GM19238 (cell line): ENCODE measurements at regions not wholly inside any gene's neighbourhood (a gene's known extent, or its start where the extent isn't known, plus 50 kb on each side); places are given as distances from the start of the nearest gene placed in this dataset.
A peak's percentile ranks its signal among the peaks of the same experiment; 100 is the strongest.

Experiments used
- DNase-seq: peaks from one replicate; pipeline ENCODE4 v3.0.0; 2011; ENCODE audit warnings: low spot score; ENCODE audit not compliant: insufficient read length

DNA sequence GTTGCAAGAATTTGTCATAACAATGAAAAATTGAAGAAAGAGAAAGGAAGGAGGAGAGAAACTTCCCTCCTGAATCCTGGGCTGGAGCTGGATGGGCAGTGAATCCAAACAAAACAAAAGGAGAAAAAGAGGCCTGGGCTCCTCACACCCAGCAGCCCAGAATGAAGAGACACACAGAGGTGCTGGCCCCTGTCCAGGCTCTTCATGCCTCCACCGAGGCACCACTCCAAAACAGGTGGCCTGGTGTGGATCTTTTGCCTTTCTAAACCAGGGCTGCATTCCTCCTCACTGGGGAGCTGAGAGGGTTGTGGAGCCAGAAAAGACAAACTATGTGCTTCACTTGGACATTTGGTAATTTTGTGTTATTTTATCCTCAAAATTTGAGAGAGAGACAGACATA, 76.0 kb downstream of the FAM124B start:
- DNase-seq: no peak

- DNase-seq: no peak
Measured at GRCh38 chr2:224324604-224325003, 77.3 kb downstream of the FAM124B start.

GRCh38 chr2:224320660-224321059, 81.2 kb downstream of the FAM124B start:
- no peak for DNase-seq

DNA sequence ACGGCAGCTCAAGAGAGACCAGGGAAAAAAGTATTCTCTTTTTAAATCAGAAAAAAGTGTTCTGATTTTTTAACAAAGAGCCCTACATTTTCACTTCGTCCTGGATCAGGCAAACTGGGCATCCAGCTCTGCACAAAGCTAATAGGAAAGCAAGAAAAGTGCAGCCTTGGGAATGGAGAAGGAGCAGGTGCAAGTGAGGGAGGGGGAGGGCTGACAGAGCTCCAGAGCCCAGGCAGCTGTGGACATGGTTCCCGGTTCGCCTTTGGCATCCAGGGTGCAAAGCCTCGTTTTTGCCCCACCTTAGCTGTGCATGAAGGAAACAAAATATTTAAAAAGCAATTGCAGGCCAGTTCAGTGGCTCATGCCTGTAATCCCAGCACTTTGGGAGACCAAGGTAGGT, 82.2 kb downstream of the FAM124B start:
- no peak for DNase-seq

DNA sequence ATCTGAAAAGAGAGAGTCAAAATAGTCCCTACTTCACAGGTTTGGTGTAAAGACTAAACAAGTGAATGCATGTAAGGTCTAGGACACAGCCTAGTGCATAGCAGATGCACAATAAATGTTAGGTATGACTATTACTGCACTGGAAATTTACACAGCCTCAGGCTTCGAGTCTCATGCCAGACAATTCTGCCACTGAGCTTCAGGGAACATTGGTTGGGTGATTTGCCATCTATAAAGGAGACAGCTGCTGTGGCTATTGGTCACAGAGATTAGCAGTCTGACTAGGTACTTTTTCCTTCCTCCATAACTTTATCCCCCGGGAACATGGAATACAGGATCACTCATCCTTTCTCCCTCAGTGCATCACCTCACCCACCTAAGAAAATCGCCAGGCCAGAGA, 89.2 kb downstream of the FAM124B start:
- DNase-seq: no peak

DNA sequence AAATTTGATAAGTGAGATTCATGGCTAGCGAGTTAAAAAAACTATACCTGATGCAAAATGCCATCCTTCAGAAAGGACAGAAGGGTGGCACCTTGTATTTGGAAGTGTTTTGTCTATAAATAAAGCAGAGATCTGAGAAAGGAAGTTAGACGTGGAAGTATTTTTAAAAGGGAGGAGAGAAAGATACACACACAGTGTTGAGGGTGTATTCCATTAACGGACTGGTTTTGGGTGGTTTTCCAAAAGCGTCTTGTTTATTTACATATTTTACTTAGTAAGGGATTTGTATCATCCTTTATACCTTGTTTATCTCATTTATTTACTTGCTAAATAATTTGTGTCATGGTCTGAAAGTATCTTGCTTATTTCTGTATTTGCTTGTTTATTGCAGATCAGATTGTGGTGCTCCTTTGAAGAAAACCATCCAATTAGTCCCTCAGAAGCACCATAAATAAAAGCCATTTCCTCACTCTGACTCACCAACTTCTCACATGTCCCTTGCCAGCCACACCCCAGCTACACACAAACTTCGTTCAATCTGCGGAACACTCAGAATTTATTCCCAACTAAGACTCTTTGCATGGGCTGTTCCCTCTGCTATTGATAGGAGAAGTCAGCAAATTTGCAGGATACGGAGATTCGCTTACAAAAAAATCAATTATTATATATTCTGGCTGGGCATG, 90.8 kb downstream of the FAM124B start:
- no peak for DNase-seq

DNA sequence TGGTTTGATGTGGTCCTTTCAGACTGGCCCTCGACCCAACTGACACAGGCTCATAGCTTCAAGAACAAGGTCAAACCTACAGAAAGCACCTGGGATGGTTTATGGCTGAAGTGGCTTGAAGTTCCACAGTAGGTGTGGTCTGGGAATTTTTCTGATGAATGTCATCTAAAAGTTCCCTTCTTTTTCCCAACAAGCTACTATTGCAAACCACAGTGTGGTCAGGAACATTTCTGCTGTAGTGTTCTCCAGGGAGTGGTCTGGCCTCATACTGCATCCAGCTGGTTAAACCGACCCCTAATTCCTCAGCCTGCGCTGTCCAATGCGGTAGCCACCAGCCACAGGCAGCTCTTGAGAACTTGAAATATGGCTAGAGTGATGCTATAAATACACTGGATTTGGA, 92.7 kb downstream of the FAM124B start:
- DNase-seq: no peak

DNA sequence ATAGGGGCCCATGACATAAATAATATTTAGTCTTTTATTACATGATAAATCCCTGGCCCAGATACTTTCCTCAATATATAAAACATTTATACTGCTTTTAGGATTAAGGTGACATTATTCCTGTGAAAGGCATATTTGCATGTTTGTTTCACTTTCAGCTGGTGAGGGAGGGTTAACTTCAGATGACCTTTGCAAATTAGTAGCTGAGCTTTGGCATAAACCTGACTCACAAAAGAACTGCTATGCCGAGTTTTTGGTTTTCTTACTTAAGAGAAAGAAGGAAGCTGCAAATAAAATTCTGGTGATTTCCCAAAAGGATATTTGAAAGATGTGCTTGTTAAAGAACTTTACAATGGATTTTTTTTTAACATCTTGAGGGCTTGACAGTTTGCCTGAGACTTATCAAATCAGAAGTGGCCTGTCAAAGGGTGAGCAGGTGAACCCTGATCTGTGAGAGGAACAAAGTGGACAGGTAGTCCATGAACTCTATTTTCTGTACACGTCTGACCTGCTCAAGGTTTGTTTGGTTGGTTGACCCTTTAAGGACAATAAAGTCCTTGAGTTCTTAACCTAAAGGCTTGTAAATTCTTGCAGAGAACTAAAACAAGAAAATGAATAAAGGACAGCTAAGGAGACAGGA, 93.5 kb downstream of the FAM124B start:
- peak; percentile 7 for DNase-seq

DNA sequence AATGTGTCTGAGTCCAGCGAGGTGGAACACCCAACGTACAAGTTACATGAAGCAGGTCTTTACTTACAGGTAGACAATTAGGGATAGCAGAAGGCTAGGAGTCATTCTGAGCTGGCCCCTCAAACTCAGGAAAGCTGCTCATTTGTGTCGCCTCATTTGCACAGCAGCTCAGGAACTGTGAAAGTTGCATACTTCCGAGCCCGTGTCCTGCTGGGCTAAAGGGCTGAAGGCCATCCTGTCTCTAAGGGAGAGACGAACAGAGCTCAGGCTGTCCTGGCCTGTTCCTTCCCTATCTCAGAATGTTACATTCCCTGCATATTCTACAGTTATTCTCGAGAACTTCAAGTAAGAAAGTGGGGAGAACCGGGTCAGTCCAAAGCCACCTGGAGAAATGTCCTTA, 99.0 kb downstream of the FAM124B start:
- no peak for DNase-seq

GRCh38 chr2:224293976-224294375, 107.9 kb downstream of the FAM124B start:
- DNase-seq: no peak

DNA sequence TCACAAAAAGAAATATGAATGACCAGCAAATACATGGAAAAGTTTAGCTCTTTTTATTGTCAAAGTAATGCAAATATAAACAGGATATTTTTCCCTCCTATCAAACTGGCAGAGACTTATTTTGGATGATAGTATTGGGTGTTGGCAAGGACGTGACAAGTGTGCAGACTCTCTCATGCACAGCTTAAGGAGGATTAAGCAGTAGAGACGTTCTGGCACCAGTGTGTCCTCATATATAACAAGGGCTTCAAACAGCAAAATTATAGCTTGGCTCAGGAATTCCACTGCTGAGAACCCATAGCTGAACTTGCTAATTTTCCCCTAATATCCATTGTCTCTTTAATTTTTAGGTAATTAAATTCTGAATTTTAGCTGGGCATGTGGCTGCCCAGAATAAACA, 114.4 kb downstream of the FAM124B start:
- DNase-seq: no peak

GRCh38 chr2:224286923-224287322, 115.0 kb downstream of the FAM124B start:
- DNase-seq: no peak

GRCh38 chr2:224284134-224284946, 117.6 kb downstream of the FAM124B start:
- DNase-seq: peak; percentile 1

DNA sequence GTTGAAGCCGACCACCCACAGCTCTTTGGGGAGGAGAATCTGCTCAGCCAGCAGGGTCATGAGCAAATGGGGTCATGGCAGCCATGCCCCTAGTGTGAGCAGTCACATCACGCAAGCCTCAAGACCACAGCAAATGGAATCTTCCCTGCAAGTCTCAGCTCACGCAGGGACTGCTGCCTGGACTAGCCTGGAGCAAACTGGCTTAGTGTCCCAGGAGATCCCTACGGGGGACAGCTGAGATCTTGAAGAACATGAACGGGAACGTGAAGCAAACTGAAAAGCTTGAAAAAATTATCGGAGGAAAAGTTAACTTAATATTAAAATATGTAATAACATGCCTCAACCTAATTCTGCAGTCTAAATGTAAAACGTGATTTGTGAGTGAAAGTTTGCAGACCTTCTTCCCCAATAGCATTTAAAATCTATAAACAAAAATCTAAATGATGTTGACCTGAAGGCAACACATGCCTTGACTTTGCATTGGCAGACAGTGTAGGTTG, 118.4 kb downstream of the FAM124B start:
- DNase-seq: no peak

- DNase-seq: no peak
Measured at GRCh38 chr2:224281374-224281773, 120.5 kb downstream of the FAM124B start.

GRCh38 chr2:224278531-224278930, 123.4 kb downstream of the FAM124B start:
- no peak for DNase-seq

- DNase-seq: no peak
Measured at GRCh38 chr2:224276251-224276650, 125.7 kb downstream of the FAM124B start.

DNA sequence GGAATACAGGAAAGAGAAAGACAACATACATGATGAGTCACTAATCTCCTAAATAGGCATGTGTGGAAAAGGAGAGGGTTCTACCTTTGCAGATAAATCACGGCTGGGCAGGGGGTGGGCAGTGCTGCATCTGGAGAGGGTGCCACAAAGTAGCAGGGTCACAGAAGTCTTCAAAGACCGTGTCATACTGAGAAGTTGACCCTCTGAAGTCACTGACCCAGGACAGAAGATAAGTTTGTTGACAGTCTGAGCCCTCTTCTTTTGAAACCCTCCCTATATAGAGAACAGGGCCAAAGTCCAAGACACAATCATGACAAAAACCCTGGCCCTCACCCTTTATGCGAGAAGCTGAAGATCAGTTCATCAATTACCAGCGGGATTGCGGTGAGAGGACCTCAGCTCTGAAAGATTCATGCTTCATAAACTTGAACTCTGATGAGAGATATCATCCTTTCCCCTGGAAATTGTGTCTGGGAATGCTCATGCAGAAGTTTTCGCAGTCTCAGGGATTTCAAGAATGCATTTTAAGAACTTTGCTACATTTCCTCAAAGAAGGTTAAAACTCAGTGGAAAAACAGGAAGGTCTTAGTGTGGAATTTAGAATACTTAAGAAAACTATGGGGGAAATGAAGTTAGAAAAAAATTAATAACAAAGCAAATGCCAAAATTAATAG, 129.5 kb downstream of the FAM124B start:
- no peak for DNase-seq

DNA sequence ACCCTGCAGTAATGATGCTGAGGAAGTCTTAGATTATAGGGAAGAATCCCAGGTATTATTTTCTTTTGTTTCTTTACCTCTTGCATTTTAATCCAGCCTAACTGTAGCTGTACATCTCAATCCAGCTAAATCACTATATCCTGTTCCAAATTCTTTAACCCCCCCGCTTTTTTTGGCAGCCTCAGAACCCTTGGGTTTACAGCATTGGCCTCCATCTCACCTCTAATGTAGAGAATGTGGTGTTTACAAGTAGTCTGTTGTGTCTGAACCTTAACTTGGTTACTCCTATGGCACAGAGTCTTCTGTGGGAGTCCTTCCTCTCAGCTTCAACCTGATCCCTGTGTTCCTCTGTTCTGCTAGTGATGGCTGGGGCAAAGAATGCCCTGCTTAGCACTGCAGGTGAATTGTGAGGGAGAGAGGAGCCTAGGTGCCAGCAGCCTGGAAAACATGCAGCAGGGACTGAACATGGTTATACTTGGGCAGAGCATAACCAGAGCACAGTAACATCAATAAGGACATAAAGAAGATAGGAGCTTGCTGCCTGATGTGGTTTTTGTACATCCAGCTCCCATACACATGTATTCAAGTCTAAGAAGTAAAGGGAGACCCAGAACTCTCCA, 130.2 kb downstream of the FAM124B start:
- no peak for DNase-seq

GRCh38 chr2:224268441-224268840, 133.5 kb downstream of the FAM124B start:
- DNase-seq: no peak

- DNase-seq: no peak
Measured at GRCh38 chr2:224264259-224264658, 137.6 kb downstream of the FAM124B start.
